Body of pancreas (tissue), 4 donors: ENCODE measurements at regions not wholly inside any gene's neighbourhood (a gene's known extent, or its start where the extent isn't known, plus 50 kb on each side); places are given as distances from the start of the nearest gene placed in this dataset.

Experiments
- CTCF ChIP-seq, 7 experiments: fragments of 450-650 bp in 4 of 7; fragments of 200-600 bp in 3 of 7; sonication (generic) in 3 of 7; IDR thresholded peaks; one replicate each; pipeline ENCODE4 v1.5.1; 2016 to 2019; ENCODE audit warnings: antibody characterized with exemption in 7 of 7
- POLR2A ChIP-seq, 3 donors: fragments of 450-650 bp; IDR thresholded peaks; one replicate each; pipeline ENCODE4 v1.6.1; 2016; ENCODE audit warnings: antibody characterized with exemption in 3 of 3, mild to moderate bottlenecking in 2 of 3

- TF ChIP-seq CTCF (IDR thresholded peaks at IDR 0.05) (no peak), POLR2A (IDR thresholded peaks at IDR 0.05) (no peak)
These were observed 114.9 kb upstream of the RAB27B start for GRCh38 chr18:54713386-54713785.
